ENCODE measurements at regions not wholly inside any gene's neighbourhood (a gene's known extent, or its start where the extent isn't known, plus 50 kb on each side); places are given as distances from the start of the nearest gene placed in this dataset.

GRCh38 chr22:48580481-48580970, 1247.1 kb downstream of the BRD1 start:
- Histone ChIP-seq H3K9me2 (ENCODE audit: insufficient read depth) (no peaks in the 10 kb centered on the region), H3F3A (ENCODE audit: insufficient read depth) (no peaks in the 10 kb centered on the region), H3K4me3 (no peak overlapping the region), H3K9ac (no peak overlapping the region), H3K9me3 (ENCODE audit: low read depth) (no peaks in the 10 kb centered on the region), H4K20me1 (ENCODE audit: insufficient read depth) (no peaks in the 10 kb centered on the region), H3K79me2 (ENCODE audit: insufficient read depth) (no peaks in the 10 kb centered on the region), H3K4me2 (ENCODE audit: unreplicated experiment) (no peak overlapping the region), H3K36me3 (ENCODE audit: low read depth) (no peaks in the 10 kb centered on the region), H3K27me3 (replicated peaks; ENCODE audit: insufficient read depth) (no peaks in the 10 kb centered on the region), H3K27ac (no peak overlapping the region), H3K4me1 (ENCODE audit: insufficient read depth) (no peaks in the 10 kb centered on the region), H2AFZ (no peak overlapping the region)
- no peak for TF ChIP-seq EZH2phosphoT487 (IDR thresholded peaks at IDR 0.05; ENCODE audit: insufficient read depth, low read depth)
- TF ChIP-seq EZH2 (IDR thresholded peaks at IDR 0.05; ENCODE audit: insufficient read depth, poor library complexity, severe bottlenecking) = no peak
- WGBS, 2 experiments (ENCODE audit: low coverage in 1 of 2, low lambda C conversion rate in 2 of 2, missing lambda C conversion rate in 2 of 2) = 87 to 88% methylated on average over 13 of the region's 13 CpGs
- no peak for DNase-seq
- in situ Hi-C loops (cut with MboI) = no loop called here

GRCh38 chr22:48579928-48580309, 1247.8 kb downstream of the BRD1 start:
- WGBS, 2 experiments (ENCODE audit: low coverage in 1 of 2, low lambda C conversion rate in 2 of 2, missing lambda C conversion rate in 2 of 2) = 90 to 91% methylated on average over 22 of the region's 22 CpGs
- H3K27me3 ChIP-seq (replicated peaks; ENCODE audit: insufficient read depth) = no peaks in the 10 kb centered on the region
- no peak overlapping the region for H2AFZ ChIP-seq
- no peaks in the 10 kb centered on the region for H3K9me3 ChIP-seq (ENCODE audit: low read depth)
- no peak overlapping the region for H3K4me2 ChIP-seq (ENCODE audit: unreplicated experiment)
- H3F3A ChIP-seq (ENCODE audit: insufficient read depth) = no peaks in the 10 kb centered on the region
- H3K4me3 ChIP-seq = no peak overlapping the region
- no peak for TF ChIP-seq EZH2 (IDR thresholded peaks at IDR 0.05; ENCODE audit: insufficient read depth, poor library complexity, severe bottlenecking)
- no peak for TF ChIP-seq EZH2phosphoT487 (IDR thresholded peaks at IDR 0.05; ENCODE audit: insufficient read depth, low read depth)
- H3K4me1 ChIP-seq (ENCODE audit: insufficient read depth) = no peaks in the 10 kb centered on the region
- H3K36me3 ChIP-seq (ENCODE audit: low read depth) = no peaks in the 10 kb centered on the region
- H3K9ac ChIP-seq = no peak overlapping the region
- H3K79me2 ChIP-seq (ENCODE audit: insufficient read depth) = no peaks in the 10 kb centered on the region
- DNase-seq = no peak
- no peaks in the 10 kb centered on the region for H4K20me1 ChIP-seq (ENCODE audit: insufficient read depth)
- no peaks in the 10 kb centered on the region for H3K9me2 ChIP-seq (ENCODE audit: insufficient read depth)
- H3K27ac ChIP-seq = no peak overlapping the region
- in situ Hi-C loops (cut with MboI) = no loop called here

- Histone ChIP-seq H3K9ac (no peak overlapping the region), H3F3A (ENCODE audit: insufficient read depth) (no peaks in the 10 kb centered on the region), H3K9me3 (ENCODE audit: low read depth) (no peaks in the 10 kb centered on the region), H3K4me2 (ENCODE audit: unreplicated experiment) (no peak overlapping the region), H3K79me2 (ENCODE audit: insufficient read depth) (no peaks in the 10 kb centered on the region), H3K36me3 (ENCODE audit: low read depth) (no peaks in the 10 kb centered on the region), H3K27me3 (replicated peaks; ENCODE audit: insufficient read depth) (no peaks in the 10 kb centered on the region), H3K9me2 (ENCODE audit: insufficient read depth) (no peaks in the 10 kb centered on the region), H3K4me3 (no peak overlapping the region), H2AFZ (no peak overlapping the region), H3K4me1 (ENCODE audit: insufficient read depth) (no peaks in the 10 kb centered on the region), H4K20me1 (ENCODE audit: insufficient read depth) (no peaks in the 10 kb centered on the region), H3K27ac (no peak overlapping the region)
- whole genome bisulfite sequencing, 2 experiments (ENCODE audit: low coverage in 1 of 2, low lambda C conversion rate in 2 of 2, missing lambda C conversion rate in 2 of 2) = 65 to 66% methylated on average over 30 of the region's 30 CpGs
- in situ Hi-C loops (cut with MboI) = no loop called here
- TF ChIP-seq EZH2phosphoT487 (IDR thresholded peaks at IDR 0.05; ENCODE audit: insufficient read depth, low read depth) (no peak), EZH2 (IDR thresholded peaks at IDR 0.05; ENCODE audit: insufficient read depth, poor library complexity, severe bottlenecking) (no peak)
- no peak for DNase-seq
Observed at GRCh38 chr22:48579043-48579927, 1248.4 kb downstream of the BRD1 start.

- Histone ChIP-seq H2AFZ (no peak overlapping the region), H3K9ac (no peak overlapping the region), H4K20me1 (ENCODE audit: insufficient read depth) (no peaks in the 10 kb centered on the region), H3K79me2 (ENCODE audit: insufficient read depth) (no peaks in the 10 kb centered on the region), H3K27me3 (replicated peaks; ENCODE audit: insufficient read depth) (no peaks in the 10 kb centered on the region), H3K36me3 (ENCODE audit: low read depth) (no peaks in the 10 kb centered on the region), H3K9me2 (ENCODE audit: insufficient read depth) (no peaks in the 10 kb centered on the region), H3K4me2 (ENCODE audit: unreplicated experiment) (no peak overlapping the region), H3K9me3 (ENCODE audit: low read depth) (no peaks in the 10 kb centered on the region), H3K4me1 (ENCODE audit: insufficient read depth) (no peaks in the 10 kb centered on the region), H3K4me3 (no peak overlapping the region), H3K27ac (no peak overlapping the region), H3F3A (ENCODE audit: insufficient read depth) (no peaks in the 10 kb centered on the region)
- DNase-seq = no peak
- 82 to 85% methylated on average over 24 of the region's 24 CpGs for WGBS, 2 experiments (ENCODE audit: low coverage in 1 of 2, low lambda C conversion rate in 2 of 2, missing lambda C conversion rate in 2 of 2)
- in situ Hi-C loops (cut with MboI) = no loop called here
- TF ChIP-seq EZH2 (IDR thresholded peaks at IDR 0.05; ENCODE audit: insufficient read depth, poor library complexity, severe bottlenecking) = no peak
- no peak for TF ChIP-seq EZH2phosphoT487 (IDR thresholded peaks at IDR 0.05; ENCODE audit: insufficient read depth, low read depth)
Observed at GRCh38 chr22:48578138-48579042, 1249.3 kb downstream of the BRD1 start.
